Nephron progenitor cell (in vitro differentiated cells): ENCODE measurements at regions not wholly inside any gene's neighbourhood (a gene's known extent, or its start where the extent isn't known, plus 50 kb on each side); places are given as distances from the start of the nearest gene placed in this dataset.

ENCODE experiments used
- DNase-seq: peaks from one replicate; pipeline ENCODE4 v3.0.0; 2021
- H3K27ac Mint-ChIP-seq: 2 replicates; pipeline ENCODE4 v1.8.0; 2021; ENCODE audit warnings: mild to moderate bottlenecking, moderate library complexity, mixed read lengths
- H3K27me3 Mint-ChIP-seq: 2 replicates; pipeline ENCODE4 v1.8.0; 2021; ENCODE audit warnings: mild to moderate bottlenecking, low read depth, mixed read lengths; ENCODE audit not compliant: poor library complexity
- H3K36me3 Mint-ChIP-seq: 2 replicates; pipeline ENCODE4 v1.8.0; 2021; ENCODE audit warnings: low read depth, mixed read lengths
- H3K4me1 Mint-ChIP-seq: 2 replicates; pipeline ENCODE4 v1.8.0; 2021; ENCODE audit warnings: mixed read lengths
- H3K4me3 Mint-ChIP-seq: 2 replicates; pipeline ENCODE4 v1.8.0; 2021; ENCODE audit warnings: mild to moderate bottlenecking, moderate library complexity, mixed read lengths
- H3K9me3 Mint-ChIP-seq: 2 replicates; pipeline ENCODE4 v1.8.0; 2021; ENCODE audit warnings: mild to moderate bottlenecking, moderate library complexity, mixed read lengths
- CTCF ChIP-seq: fragments of 200-600 bp; sonication (generic); IDR thresholded peaks from 2 replicates; pipeline ENCODE4 v1.5.0; 2021; ENCODE audit warnings: antibody characterized with exemption

GRCh38 chr2:21381421-21381820 is 257.7 kb downstream of the TDRD15 start:
- no peak for TF ChIP-seq CTCF
- no peak overlapping the region for H3K4me3 Mint-ChIP-seq
- H3K9me3 Mint-ChIP-seq, result peaks cover 11% of the 10 kb centered on the region
- H3K4me1 Mint-ChIP-seq, result no peaks in the 10 kb centered on the region
- DNase-seq, result no peak
- peaks cover 5% of the 10 kb centered on the region for H3K27me3 Mint-ChIP-seq
- H3K27ac Mint-ChIP-seq, result no peak overlapping the region
- H3K36me3 Mint-ChIP-seq, result no peaks in the 10 kb centered on the region

GRCh38 chr2:21382701-21383520 is 259.1 kb downstream of the TDRD15 start:
- H3K4me1 Mint-ChIP-seq, result no peaks in the 10 kb centered on the region
- H3K9me3 Mint-ChIP-seq, result peaks cover 11% of the 10 kb centered on the region
- no peak for TF ChIP-seq CTCF
- no peaks in the 10 kb centered on the region for H3K36me3 Mint-ChIP-seq
- DNase-seq, result no peak
- peaks cover 9% of the 10 kb centered on the region for H3K27me3 Mint-ChIP-seq
- no peak overlapping the region for H3K27ac Mint-ChIP-seq
- no peak overlapping the region for H3K4me3 Mint-ChIP-seq

DNA sequence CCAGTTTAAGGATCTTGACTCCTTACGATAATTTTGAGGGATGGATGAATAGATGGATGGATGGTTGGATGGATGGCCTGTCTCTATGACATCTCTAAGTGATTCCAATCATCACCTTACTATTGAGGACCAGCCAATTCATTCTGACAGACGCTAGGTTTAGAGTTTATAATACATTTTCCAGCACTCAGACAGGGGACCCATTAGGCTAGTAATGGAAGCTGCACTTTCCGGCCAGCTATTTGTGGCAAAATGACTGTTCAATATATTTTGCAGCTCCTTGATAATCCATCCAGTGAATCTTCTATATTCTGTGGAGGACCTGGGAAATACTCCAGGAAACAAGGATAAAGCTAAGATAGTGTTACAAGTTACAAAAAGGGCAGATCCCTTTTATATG is 262.9 kb downstream of the TDRD15 start:
- no peaks in the 10 kb centered on the region for H3K4me1 Mint-ChIP-seq
- no peak overlapping the region for H3K27ac Mint-ChIP-seq
- DNase-seq, result no peak
- no peaks in the 10 kb centered on the region for H3K36me3 Mint-ChIP-seq
- H3K4me3 Mint-ChIP-seq, result no peak overlapping the region
- H3K27me3 Mint-ChIP-seq, result peaks cover 25% of the 10 kb centered on the region
- H3K9me3 Mint-ChIP-seq, result peaks cover 5% of the 10 kb centered on the region
- TF ChIP-seq CTCF, result no peak

GRCh38 chr2:21392649-21393048 is 268.9 kb downstream of the TDRD15 start:
- H3K27ac Mint-ChIP-seq, result peak overlapping the region; percentile 80
- peaks cover 32% of the 10 kb centered on the region for H3K4me1 Mint-ChIP-seq
- no peaks in the 10 kb centered on the region for H3K36me3 Mint-ChIP-seq
- H3K9me3 Mint-ChIP-seq, result no peaks in the 10 kb centered on the region
- H3K4me3 Mint-ChIP-seq, result no peak overlapping the region
- no peak for TF ChIP-seq CTCF
- peak; percentile 24 for DNase-seq
- H3K27me3 Mint-ChIP-seq, result peaks cover 19% of the 10 kb centered on the region

GRCh38 chr2:21393173-21393572 is 269.4 kb downstream of the TDRD15 start:
- Mint-ChIP-seq H3K9me3 (no peaks in the 10 kb centered on the region), H3K4me1 (peaks cover 32% of the 10 kb centered on the region), H3K27ac (peak overlapping the region; percentile 80), H3K27me3 (peaks cover 17% of the 10 kb centered on the region), H3K36me3 (no peaks in the 10 kb centered on the region), H3K4me3 (no peak overlapping the region)
- no peak for TF ChIP-seq CTCF
- DNase-seq, result peak; percentile 28

DNA sequence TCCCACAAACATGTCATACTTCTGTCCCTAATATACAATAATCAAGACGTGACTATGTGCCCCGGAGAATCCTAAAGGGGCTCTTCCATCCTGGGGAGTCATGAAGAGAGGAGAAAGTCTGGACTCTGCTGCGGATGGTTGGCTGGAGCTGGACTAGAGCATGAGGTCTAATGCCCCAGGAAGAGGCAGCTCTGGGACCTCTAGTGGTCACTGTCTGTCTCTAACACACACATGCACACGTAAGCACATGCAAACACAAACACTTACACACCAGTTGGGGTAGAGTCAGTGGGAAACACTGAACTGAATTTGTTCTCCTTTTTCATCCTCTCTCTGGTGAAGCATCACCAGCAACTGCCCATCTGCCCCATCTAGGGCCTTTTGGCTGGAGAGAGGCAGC is 271.6 kb downstream of the TDRD15 start:
- Mint-ChIP-seq H3K27me3 (peaks cover 10% of the 10 kb centered on the region), H3K4me3 (no peak overlapping the region), H3K27ac (no peak overlapping the region), H3K9me3 (no peaks in the 10 kb centered on the region), H3K4me1 (peaks cover 32% of the 10 kb centered on the region), H3K36me3 (no peaks in the 10 kb centered on the region)
- peak; percentile 17 for TF ChIP-seq CTCF
- no peak for DNase-seq
